HepG2 (cell line): ENCODE measurements at regions not wholly inside any gene's neighbourhood (a gene's known extent, or its start where the extent isn't known, plus 50 kb on each side); places are given as distances from the start of the nearest gene placed in this dataset.

ENCODE experiments used
- ATAC-seq: fragments of 200-7000 bp; cut with Tn5 transposase; 3 replicates; pipeline ENCODE4 v1.9.1; 2020; ENCODE audit warnings: mild to moderate bottlenecking, moderate library complexity
- BruUV-seq: library from RNA; stranded (reverse); fragments of 400-500 nt; replicated peaks from 2 replicates; lab custom pipeline; 2021; lab: Mats Ljungman, UMichigan
- CTCF ChIA-PET: fragments of 300-600 bp; formaldehyde crosslinking; extraction: SDS; loops from one replicate; lab custom pipeline; 2021; ENCODE audit warnings: low total read pairs, inconsistent platforms, low intra/inter-chr PET ratio; lab: Yijun Ruan, JAX
- POLR2A ChIA-PET: fragments of 350-600 bp; sonication (Branson Sonifier 250); formaldehyde crosslinking; loops from one replicate; lab custom pipeline; 2020; ENCODE audit warnings: antibody characterized with exemption, inconsistent platforms; lab: Yijun Ruan, JAX
- DNase-seq: peaks from one replicate; pipeline ENCODE4 v3.0.0-alpha.2; 2015; ENCODE audit warnings: low spot score
- FAIRE-seq: peaks from 3 replicates; lab custom pipeline; 2011; peaks lifted over from hg19 to GRCh38; lab: Jason Lieb, UNC
- H2AFZ ChIP-seq: one replicate; pipeline ENCODE4 v1.6.1; 2011; ENCODE audit warnings: low read length, inconsistent platforms
- H3K27ac ChIP-seq: fragments of 300-600 bp; 3 replicates; pipeline ENCODE4 v1.8.0; 2011; ENCODE audit warnings: mixed run types, mild to moderate bottlenecking, mixed read lengths, low read length, inconsistent platforms; ENCODE audit not compliant: insufficient read depth; ENCODE audit errors: extremely low read length
- H3K27me3 ChIP-seq, 2 experiments: fragments of 200-600 bp in 1 of 2; 2 replicates in 1 of 2; 3 replicates in 1 of 2; pipeline versions ENCODE4 v1.6.0 to v1.8.0; 2011; ENCODE audit warnings: low read length in 2 of 2, mild to moderate bottlenecking in 2 of 2, moderate library complexity in 2 of 2, inconsistent platforms in 1 of 2; ENCODE audit not compliant: insufficient read depth in 2 of 2, control insufficient read depth in 1 of 2
- H3K36me3 ChIP-seq, 2 experiments: fragments of 200-600 bp in 1 of 2; replicated peaks in 1 of 2; 2 replicates in 1 of 2; 3 replicates in 1 of 2; pipeline versions ENCODE4 v1.5.1 to v1.8.0; 2011; ENCODE audit warnings: low read length in 2 of 2, inconsistent platforms in 1 of 2; ENCODE audit not compliant: insufficient read depth in 2 of 2, control insufficient read depth in 1 of 2
- H3K4me1 ChIP-seq: 2 replicates; pipeline ENCODE4 v1.5.1; 2012; ENCODE audit warnings: low read length, inconsistent platforms; ENCODE audit not compliant: insufficient read depth
- H3K4me2 ChIP-seq: 2 replicates; pipeline ENCODE4 v1.6.0; 2011; ENCODE audit warnings: low read depth, low read length, inconsistent platforms
- H3K4me3 ChIP-seq, 3 experiments: fragments of 200-600 bp in 1 of 3; sonication (generic), shearing (Covaris generic) in 1 of 3; replicated peaks in 1 of 3; 2 replicates each; pipeline ENCODE4 v1.5.1; 2011 to 2016; ENCODE audit warnings: low read length in 3 of 3, inconsistent platforms in 2 of 3, low read depth in 2 of 3, mild to moderate bottlenecking in 2 of 3, control low read depth in 1 of 3, mixed read lengths in 1 of 3; ENCODE audit not compliant: insufficient read depth in 1 of 3
- H3K79me2 ChIP-seq: one replicate; pipeline ENCODE4 v1.6.1; 2011; ENCODE audit warnings: low read length, inconsistent platforms; ENCODE audit not compliant: insufficient read depth
- H3K9ac ChIP-seq: 2 replicates; pipeline ENCODE4 v1.6.0; 2011; ENCODE audit warnings: mild to moderate bottlenecking, low read depth, low read length, inconsistent platforms; ENCODE audit not compliant: insufficient read depth
- H3K9me3 ChIP-seq: 2 replicates; pipeline ENCODE4 v1.5.1; 2012; ENCODE audit warnings: mild to moderate bottlenecking, low read length
- H4K20me1 ChIP-seq: 2 replicates; pipeline ENCODE4 v1.6.0; 2011; ENCODE audit warnings: inconsistent platforms, mild to moderate bottlenecking, low read length, moderate library complexity; ENCODE audit not compliant: insufficient read depth
- DNMT3B ChIP-seq: conservative IDR thresholded peaks from 2 replicates; pipeline ENCODE4 v1.6.1; 2016; ENCODE audit warnings: missing biosample characterization, control low read depth
- KDM2A ChIP-seq: sonication (generic); formaldehyde crosslinking; IDR thresholded peaks from 2 replicates; pipeline ENCODE4 v1.4.0; 2020; ENCODE audit warnings: low read depth, missing genetic modification reagents, borderline replicate concordance
- ZFP36L2 ChIP-seq: sonication (generic); formaldehyde crosslinking; IDR thresholded peaks from 2 replicates; pipeline ENCODE4 v1.4.0; 2020; ENCODE audit warnings: missing genetic modification reagents
- ZNF766 ChIP-seq: sonication (generic); formaldehyde crosslinking; IDR thresholded peaks from 2 replicates; pipeline ENCODE4 v1.5.0; 2020; ENCODE audit warnings: missing genetic modification reagents, borderline replicate concordance
- WGBS: methylation state at CpG from one replicate; pipeline ENCODE4 v1.1.6; 2017; ENCODE audit warnings: low lambda C conversion rate; 5-methylcytosine and 5-hydroxymethylcytosine counted together
- in situ Hi-C: cut with HindIII; loops from 2 replicates; pipeline ENCODE4 v1.10.0; 2017; ENCODE audit warnings: low pct_unique_long_range_greater_than_20kb; ENCODE audit not compliant: extremely low pct_ligation_motif_present
- intact Hi-C: fragments of 100-400 bp; cut with micrococcal nuclease; formaldehyde crosslinking; loops from one replicate; pipeline ENCODE4 v1.10.0; 2022; ENCODE audit not compliant: unreplicated experiment
- TF ChIP-seq, protein P1 (sequence below): sonication (generic); formaldehyde crosslinking; IDR thresholded peaks from 2 replicates; pipeline ENCODE4 v1.8.1; 2023; ENCODE audit warnings: missing genetic modification reagents, inconsistent platforms, borderline replicate concordance
- TF ChIP-seq, protein P2 (sequence below), 2 experiments: sonication (generic) in 1 of 2; formaldehyde crosslinking in 1 of 2; IDR thresholded peaks; 2 replicates each; pipeline versions ENCODE4 v1.4.0 to v1.6.1; 2016 to 2020; ENCODE audit warnings: borderline replicate concordance in 1 of 2, low read depth in 1 of 2, mild to moderate bottlenecking in 1 of 2, missing genetic modification reagents in 1 of 2
- TF ChIP-seq, protein P3 (sequence below): sonication (generic); formaldehyde crosslinking; conservative IDR thresholded peaks from 2 replicates; pipeline ENCODE4 v1.8.0; 2022; ENCODE audit warnings: missing genetic modification reagents
- TF ChIP-seq, protein P4 (sequence below): sonication (generic); formaldehyde crosslinking; IDR thresholded peaks from 2 replicates; pipeline ENCODE4 v1.5.0; 2020; ENCODE audit warnings: missing genetic modification reagents

DNA sequence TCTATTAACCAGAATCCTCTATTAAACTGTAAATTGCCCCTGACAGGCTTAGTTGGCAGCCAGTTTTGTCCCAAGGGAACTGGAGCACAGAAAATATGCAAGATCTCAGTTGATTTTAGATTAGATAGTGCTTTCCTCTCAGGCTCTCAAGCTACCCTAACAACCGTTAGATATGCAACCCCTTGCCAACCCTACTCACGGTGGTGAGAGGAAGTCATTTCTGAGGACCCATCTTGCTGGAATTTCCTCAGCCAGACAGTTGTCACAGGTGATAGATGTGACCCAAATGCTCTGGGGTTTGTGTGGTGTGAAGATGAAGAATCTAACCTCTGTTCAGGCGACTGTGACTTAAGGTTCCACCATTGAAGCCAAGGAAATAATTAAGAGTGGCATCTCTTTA is 447.1 kb downstream of the MID1IP1 start:
- H2AFZ ChIP-seq, result no peak overlapping the region
- H3K4me3 ChIP-seq, result no peak overlapping the region
- CTCF ChIA-PET, result no interaction called here
- POLR2A ChIA-PET, result no interaction called here
- H3K27ac ChIP-seq, result no peak overlapping the region
- TF ChIP-seq, protein P1, sequence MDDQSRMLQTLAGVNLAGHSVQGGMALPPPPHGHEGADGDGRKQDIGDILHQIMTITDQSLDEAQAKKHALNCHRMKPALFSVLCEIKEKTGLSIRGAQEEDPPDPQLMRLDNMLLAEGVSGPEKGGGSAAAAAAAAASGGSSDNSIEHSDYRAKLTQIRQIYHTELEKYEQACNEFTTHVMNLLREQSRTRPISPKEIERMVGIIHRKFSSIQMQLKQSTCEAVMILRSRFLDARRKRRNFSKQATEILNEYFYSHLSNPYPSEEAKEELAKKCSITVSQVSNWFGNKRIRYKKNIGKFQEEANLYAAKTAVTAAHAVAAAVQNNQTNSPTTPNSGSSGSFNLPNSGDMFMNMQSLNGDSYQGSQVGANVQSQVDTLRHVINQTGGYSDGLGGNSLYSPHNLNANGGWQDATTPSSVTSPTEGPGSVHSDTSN (CRISPR knock-in tag), result no peak
- TF ChIP-seq KDM2A (CRISPR knock-in tag), result no peak
- TF ChIP-seq, protein P2, sequence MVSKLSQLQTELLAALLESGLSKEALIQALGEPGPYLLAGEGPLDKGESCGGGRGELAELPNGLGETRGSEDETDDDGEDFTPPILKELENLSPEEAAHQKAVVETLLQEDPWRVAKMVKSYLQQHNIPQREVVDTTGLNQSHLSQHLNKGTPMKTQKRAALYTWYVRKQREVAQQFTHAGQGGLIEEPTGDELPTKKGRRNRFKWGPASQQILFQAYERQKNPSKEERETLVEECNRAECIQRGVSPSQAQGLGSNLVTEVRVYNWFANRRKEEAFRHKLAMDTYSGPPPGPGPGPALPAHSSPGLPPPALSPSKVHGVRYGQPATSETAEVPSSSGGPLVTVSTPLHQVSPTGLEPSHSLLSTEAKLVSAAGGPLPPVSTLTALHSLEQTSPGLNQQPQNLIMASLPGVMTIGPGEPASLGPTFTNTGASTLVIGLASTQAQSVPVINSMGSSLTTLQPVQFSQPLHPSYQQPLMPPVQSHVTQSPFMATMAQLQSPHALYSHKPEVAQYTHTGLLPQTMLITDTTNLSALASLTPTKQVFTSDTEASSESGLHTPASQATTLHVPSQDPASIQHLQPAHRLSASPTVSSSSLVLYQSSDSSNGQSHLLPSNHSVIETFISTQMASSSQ (IDR thresholded peaks at IDR 0.05; ENCODE audit: low read depth), result no peak
- TF ChIP-seq, protein P2 (CRISPR knock-in tag; IDR thresholded peaks at IDR 0.05; ENCODE audit: borderline replicate concordance), result no peak
- no peak for TF ChIP-seq ZNF766 (CRISPR knock-in tag)
- TF ChIP-seq, protein P3, sequence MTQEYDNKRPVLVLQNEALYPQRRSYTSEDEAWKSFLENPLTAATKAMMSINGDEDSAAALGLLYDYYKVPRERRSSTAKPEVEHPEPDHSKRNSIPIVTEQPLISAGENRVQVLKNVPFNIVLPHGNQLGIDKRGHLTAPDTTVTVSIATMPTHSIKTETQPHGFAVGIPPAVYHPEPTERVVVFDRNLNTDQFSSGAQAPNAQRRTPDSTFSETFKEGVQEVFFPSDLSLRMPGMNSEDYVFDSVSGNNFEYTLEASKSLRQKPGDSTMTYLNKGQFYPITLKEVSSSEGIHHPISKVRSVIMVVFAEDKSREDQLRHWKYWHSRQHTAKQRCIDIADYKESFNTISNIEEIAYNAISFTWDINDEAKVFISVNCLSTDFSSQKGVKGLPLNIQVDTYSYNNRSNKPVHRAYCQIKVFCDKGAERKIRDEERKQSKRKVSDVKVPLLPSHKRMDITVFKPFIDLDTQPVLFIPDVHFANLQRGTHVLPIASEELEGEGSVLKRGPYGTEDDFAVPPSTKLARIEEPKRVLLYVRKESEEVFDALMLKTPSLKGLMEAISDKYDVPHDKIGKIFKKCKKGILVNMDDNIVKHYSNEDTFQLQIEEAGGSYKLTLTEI (CRISPR knock-in tag), result no peak
- no peak for TF ChIP-seq DNMT3B (CRISPR knock-in tag)
- no peak for TF ChIP-seq ZFP36L2 (CRISPR knock-in tag)
- TF ChIP-seq, protein P4, sequence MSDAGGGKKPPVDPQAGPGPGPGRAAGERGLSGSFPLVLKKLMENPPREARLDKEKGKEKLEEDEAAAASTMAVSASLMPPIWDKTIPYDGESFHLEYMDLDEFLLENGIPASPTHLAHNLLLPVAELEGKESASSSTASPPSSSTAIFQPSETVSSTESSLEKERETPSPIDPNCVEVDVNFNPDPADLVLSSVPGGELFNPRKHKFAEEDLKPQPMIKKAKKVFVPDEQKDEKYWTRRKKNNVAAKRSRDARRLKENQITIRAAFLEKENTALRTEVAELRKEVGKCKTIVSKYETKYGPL (CRISPR knock-in tag), result no peak
- intact Hi-C loops (no loop called here), in situ Hi-C loops (no loop called here)
- no peaks in the 10 kb centered on the region for H4K20me1 ChIP-seq
- no peaks in the 10 kb centered on the region for H3K4me1 ChIP-seq
- H3K79me2 ChIP-seq, result no peaks in the 10 kb centered on the region
- no peaks in the 10 kb centered on the region for H3K36me3 ChIP-seq
- 7% methylated on average over 2 of the region's 3 CpGs for WGBS
- DNase-seq (no peak), FAIRE-seq (no peak), ATAC-seq (no peak)
- BruUV-seq, result no TSS peak
- H3K27me3 ChIP-seq, result no peaks in the 10 kb centered on the region
- H3K4me2 ChIP-seq, result no peak overlapping the region
- no peak overlapping the region for H3K9ac ChIP-seq
- no peaks in the 10 kb centered on the region for H3K9me3 ChIP-seq
